ENCODE measurements at regions not wholly inside any gene's neighbourhood (a gene's known extent, or its start where the extent isn't known, plus 50 kb on each side); places are given as distances from the start of the nearest gene placed in this dataset.

DNA sequence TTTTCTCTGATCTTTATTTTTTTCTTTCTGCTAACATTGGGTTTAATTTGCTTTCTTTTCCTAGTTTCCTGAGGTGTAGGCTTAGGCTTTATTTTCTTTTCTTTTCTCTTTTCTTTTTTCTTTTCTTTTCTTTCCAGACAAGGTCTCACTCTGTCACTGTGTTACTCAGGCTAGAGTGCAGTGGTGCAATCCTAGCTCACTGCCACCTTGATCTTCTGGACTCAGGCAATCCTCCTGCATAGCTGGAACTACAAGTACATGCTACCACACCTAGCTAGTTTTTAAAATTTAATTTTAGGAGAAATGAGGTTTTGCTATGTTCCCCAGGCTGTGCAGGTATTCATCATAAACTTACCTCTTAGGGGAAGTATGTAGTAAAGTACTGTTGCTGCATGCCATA is 197.8 kb upstream of the ANKRD50 start:
- no peak overlapping the region for H3K27ac ChIP-seq
- no peaks in the 10 kb centered on the region for H3K4me1 ChIP-seq (replicated peaks in 1 of 2)
- ATAC-seq (replicated peaks in 6 of 8), result no peak
- in situ Hi-C loops (cut with MboI; ENCODE audit: low pct_unique_long_range_greater_than_20kb in 2 of 9, low sequenced_read_pairs in 9 of 9, unreplicated experiment in 9 of 9), result loop anchor here in 1 of 9 experiments (25.0 kb wide), 1 partner anchor 327 kb away; no protein-coding TSS in a partner anchor
- H3K4me3 ChIP-seq, result no peak overlapping the region

DNA sequence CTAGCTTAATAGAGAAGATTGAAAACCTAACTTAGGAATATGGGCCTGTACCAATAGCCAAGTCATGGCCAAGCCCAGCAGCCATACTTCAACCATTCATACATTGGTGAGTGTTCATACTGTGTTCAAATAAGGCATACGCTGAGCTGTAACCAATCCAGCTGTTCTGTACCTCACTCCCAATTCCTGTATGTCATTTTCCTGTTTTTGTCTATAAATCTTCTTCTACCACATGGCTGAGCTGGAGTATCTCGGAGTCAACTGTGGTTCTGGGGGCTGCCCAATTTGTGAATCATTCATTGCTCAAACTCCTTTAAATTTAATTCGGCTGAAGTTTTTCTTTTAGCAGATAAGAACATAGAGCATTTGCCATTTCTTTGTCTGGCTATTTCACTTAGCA is 195.3 kb upstream of the ANKRD50 start:
- ATAC-seq (replicated peaks in 6 of 8), result no peak
- Histone ChIP-seq H3K4me3 (no peak overlapping the region), H3K4me1 (replicated peaks in 1 of 2) (peaks cover 0 to under 1% of the 10 kb centered on the region in 2 donors), H3K27ac (no peak overlapping the region)
- in situ Hi-C loops (cut with MboI; ENCODE audit: low pct_unique_long_range_greater_than_20kb in 2 of 9, low sequenced_read_pairs in 9 of 9, unreplicated experiment in 9 of 9), result loop anchor here in 1 of 9 experiments (25.0 kb wide), 1 partner anchor 329 kb away; no protein-coding TSS in a partner anchor
- WGBS, 10 experiments, result 33 to 100% (median 59%) methylated on average over 1 to 3 of the region's 3 CpGs; no CpG with 5 or more reads in 1 of the 10 experiments

DNA sequence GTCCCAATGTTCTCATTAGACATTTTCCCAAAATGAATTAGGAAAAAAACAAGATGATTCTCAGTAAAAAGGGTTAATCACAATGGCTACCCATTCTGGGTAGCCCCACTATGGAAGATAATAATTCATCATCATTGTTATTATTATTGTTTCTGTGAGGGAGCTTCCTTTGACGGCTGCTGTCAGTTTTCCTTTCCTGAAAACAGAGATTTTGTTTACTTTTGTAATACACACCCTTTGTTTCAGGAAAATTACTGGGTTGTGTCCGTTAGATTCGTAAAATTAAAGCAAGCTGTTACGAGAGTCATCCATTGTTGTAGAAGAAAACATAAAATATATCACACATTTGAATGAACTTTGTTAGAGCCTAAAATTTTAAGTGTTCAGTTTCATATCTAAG is 192.9 kb upstream of the ANKRD50 start:
- in situ Hi-C loops (cut with MboI; ENCODE audit: low pct_unique_long_range_greater_than_20kb in 2 of 9, low sequenced_read_pairs in 9 of 9, unreplicated experiment in 9 of 9), result loop anchor here in 1 of 9 experiments (25.0 kb wide), 1 partner anchor 332 kb away; no protein-coding TSS in a partner anchor
- Histone ChIP-seq H3K4me3 (no peak overlapping the region), H3K4me1 (replicated peaks in 1 of 2) (peaks cover 7 to 18% of the 10 kb centered on the region in 2 donors), H3K27ac (no peak overlapping the region)
- WGBS, 10 experiments, result 24 to 100% (median 85%) methylated on average over 1 to 4 of the region's 4 CpGs
- no peak for ATAC-seq (replicated peaks in 6 of 8)

DNA sequence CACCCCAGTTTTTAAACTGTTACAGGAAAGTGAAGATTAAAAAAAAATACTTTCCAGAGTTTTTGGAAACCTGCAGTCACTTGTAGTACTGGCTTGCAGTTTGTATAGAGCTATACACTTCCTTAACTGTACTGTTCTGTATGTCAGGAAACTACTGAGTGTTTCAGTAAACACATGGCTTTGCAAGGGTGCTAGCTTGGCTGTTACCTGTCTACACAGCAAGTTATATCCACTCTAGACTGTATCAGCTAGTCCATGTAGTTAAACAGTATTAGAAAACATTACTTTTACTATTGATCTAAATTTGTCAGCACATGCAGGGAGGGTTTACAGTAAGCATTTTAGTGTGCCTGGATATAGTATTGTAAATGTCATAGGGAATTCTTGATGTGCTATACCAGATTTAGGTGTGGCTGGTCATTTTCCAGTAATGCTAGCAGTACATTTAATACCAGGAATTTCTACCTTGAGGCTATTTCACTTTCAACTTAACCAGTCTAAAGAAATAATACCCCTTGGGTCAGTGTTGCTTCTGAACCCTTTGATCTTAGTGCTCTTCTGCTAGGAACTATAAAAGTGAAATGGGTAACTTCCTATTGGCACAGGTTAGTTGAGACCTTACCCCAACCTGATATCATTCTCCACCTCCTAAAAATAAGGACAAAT is 192.3 kb upstream of the ANKRD50 start:
- in situ Hi-C loops (cut with MboI; ENCODE audit: low pct_unique_long_range_greater_than_20kb in 2 of 9, low sequenced_read_pairs in 9 of 9, unreplicated experiment in 9 of 9), result loop anchor here in 1 of 9 experiments (25.0 kb wide), 1 partner anchor 332 kb away; no protein-coding TSS in a partner anchor
- Histone ChIP-seq H3K4me1 (replicated peaks in 1 of 2) (peaks cover 7 to 18% of the 10 kb centered on the region in 2 donors), H3K27ac (no peak overlapping the region), H3K4me3 (no peak overlapping the region)
- ATAC-seq (replicated peaks in 6 of 8), result peak in 3 of 8 experiments; percentile 20 to 46 (median 44)

DNA sequence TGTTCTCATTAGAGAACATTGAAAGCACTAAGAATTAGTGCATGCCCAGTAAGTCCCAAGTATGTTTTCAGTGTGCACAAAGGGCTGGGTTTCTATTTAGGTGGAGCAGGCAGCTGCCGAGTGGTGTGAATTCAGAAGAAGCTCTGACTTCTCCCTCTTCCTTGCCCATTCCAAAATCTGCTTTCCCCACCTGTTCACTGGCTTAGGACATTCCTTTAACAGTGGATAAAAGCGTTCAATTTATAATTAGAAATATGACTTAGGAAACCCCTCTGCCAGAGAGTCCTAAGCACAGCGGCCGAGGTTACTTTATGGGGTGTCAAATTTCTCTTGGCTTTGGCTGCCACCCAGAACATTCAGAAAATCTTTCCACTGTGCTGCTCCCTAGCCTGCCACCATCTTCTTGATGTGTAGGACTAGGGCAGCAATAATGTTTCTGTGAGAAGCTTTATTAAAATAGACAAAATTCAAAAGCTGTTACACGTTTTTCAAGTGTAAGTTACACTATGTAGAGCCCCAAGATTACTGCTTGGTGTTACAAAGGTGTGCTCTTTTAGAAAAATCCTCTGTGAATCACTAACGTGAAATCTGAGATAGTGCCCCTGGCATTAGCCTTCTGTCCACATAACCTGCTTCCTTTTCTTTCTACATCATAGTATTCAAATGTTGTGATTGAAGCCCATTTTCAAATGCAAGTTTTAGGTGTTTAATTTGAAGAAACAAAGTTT is 191.6 kb upstream of the ANKRD50 start:
- peak in 4 of 8 experiments; percentile 61 to 93 (median 86) for ATAC-seq (replicated peaks in 6 of 8)
- no peak overlapping the region for H3K4me3 ChIP-seq
- H3K27ac ChIP-seq, result no peak overlapping the region
- 0 to 100% (median 40%) methylated on average over 1 to 5 of the region's 6 CpGs; no CpG with 5 or more reads in 2 of the 10 experiments for WGBS, 10 experiments
- in situ Hi-C loops (cut with MboI; ENCODE audit: low pct_unique_long_range_greater_than_20kb in 2 of 9, low sequenced_read_pairs in 9 of 9, unreplicated experiment in 9 of 9), result loop anchor here in 1 of 9 experiments (25.0 kb wide), 1 partner anchor 333 kb away; no protein-coding TSS in a partner anchor
- H3K4me1 ChIP-seq (replicated peaks in 1 of 2), result peaks cover 7 to 18% of the 10 kb centered on the region in 2 donors

DNA sequence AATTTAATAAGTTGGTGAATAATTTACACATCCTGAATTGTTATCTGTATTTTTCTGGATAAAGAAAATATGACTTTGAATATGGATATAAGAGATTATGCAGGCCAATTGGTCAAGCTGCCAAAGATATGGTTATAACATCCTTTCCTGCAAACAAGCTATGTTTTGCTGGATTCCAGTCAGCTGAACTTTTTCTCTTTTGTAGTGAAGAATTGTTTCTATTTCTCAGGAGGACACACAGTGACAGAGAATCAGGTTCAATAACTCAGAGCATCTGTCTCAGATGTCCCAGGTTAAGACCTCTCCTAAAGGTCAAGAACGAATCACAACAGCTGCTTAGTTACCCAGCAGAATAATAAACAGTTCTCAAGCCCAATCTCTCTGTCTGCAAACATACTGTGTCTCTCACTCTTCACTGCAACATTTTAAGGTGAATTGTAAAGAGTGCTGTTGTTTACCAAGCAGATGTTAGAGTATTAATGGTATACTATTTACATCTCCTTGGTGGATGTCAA is 189.5 kb upstream of the ANKRD50 start:
- H3K27ac ChIP-seq, result no peak overlapping the region
- H3K4me3 ChIP-seq, result no peak overlapping the region
- 36 to 100% (median 45%) methylated on average over 1 of the region's 1 CpG; no CpG with 5 or more reads in 4 of the 10 experiments for WGBS, 10 experiments
- peaks cover 7 to 18% of the 10 kb centered on the region in 2 donors for H3K4me1 ChIP-seq (replicated peaks in 1 of 2)
- in situ Hi-C loops (cut with MboI; ENCODE audit: low pct_unique_long_range_greater_than_20kb in 2 of 9, low sequenced_read_pairs in 9 of 9, unreplicated experiment in 9 of 9), result loop anchor here in 1 of 9 experiments (25.0 kb wide), 1 partner anchor 335 kb away; no protein-coding TSS in a partner anchor
- ATAC-seq (replicated peaks in 6 of 8), result peak in 1 of 8 experiments; percentile 66

DNA sequence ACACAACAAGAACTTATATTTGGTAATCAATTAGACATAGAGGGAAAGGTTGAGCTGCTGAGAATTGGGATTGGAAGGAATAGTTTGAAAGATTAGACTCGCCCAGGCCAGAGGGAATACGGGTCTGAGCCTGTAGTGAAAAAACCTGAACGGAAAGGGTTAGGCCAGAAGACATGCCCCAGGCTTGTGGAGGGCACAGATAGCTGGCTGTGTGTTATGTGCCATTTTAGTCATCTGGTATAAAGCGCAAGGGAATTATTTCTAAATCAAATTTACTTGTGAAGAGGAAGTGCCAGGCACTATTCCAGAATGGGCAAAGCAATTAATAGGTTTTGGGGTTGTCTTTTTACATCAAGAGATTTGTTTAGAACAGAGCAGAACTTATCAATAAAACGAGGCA is 187.5 kb upstream of the ANKRD50 start:
- no peak overlapping the region for H3K27ac ChIP-seq
- no peak for ATAC-seq (replicated peaks in 6 of 8)
- no peak overlapping the region for H3K4me3 ChIP-seq
- 54 to 100% (median 86%) methylated on average over 1 to 5 of the region's 5 CpGs for WGBS, 10 experiments
- in situ Hi-C loops (cut with MboI; ENCODE audit: low pct_unique_long_range_greater_than_20kb in 2 of 9, low sequenced_read_pairs in 9 of 9, unreplicated experiment in 9 of 9), result loop anchor here in 1 of 9 experiments (25.0 kb wide), 1 partner anchor 337 kb away; no protein-coding TSS in a partner anchor
- peaks cover 7 to 18% of the 10 kb centered on the region in 2 donors for H3K4me1 ChIP-seq (replicated peaks in 1 of 2)

DNA sequence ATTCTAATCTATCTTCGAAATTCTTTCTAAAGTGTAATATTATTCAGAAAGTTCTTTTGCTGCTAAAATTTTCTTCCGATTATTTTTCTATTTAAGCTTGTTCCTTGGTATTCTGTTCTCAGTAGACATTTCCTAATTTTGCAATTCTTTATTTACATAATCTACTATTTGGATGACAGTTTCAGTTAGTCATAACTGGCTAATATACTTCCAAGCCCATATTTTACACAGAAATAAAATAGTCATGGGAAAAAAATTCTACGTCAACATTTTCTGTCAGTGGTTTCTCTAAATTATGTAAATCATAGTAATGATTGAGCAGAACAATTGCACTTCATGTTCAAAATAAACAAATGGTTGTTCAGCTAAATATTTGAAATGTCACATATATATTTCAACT is 178.0 kb upstream of the ANKRD50 start:
- H3K4me1 ChIP-seq (replicated peaks in 1 of 2), result no peaks in the 10 kb centered on the region
- no peak overlapping the region for H3K27ac ChIP-seq
- in situ Hi-C loops (cut with MboI; ENCODE audit: low pct_unique_long_range_greater_than_20kb in 2 of 9, low sequenced_read_pairs in 9 of 9, unreplicated experiment in 9 of 9), result no loop called here
- 52 to 97% (median 88%) methylated on average over 2 to 3 of the region's 3 CpGs for WGBS, 10 experiments
- H3K4me3 ChIP-seq, result no peak overlapping the region
- no peak for ATAC-seq (replicated peaks in 6 of 8)

DNA sequence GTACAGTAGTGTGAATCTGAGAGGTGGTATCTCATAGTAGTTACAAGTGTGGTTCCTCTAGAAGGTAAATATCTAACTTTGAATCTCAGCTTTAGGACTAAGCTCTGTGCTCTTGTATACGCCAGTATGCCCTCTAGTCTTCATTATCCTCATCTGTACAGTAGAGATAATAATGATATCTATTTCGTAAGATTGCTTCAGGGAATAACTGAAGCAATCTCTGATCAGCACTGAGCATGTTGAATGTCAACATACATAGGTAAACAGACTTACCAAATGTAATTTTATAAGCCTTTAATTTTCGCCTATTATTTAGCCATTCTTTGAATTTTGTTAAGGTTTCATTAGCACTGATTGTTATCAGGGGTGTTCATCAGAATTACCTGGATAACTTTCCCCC is 175.2 kb upstream of the ANKRD50 start:
- no peak for ATAC-seq (replicated peaks in 6 of 8)
- WGBS, 10 experiments, result 24 to 100% (median 88%) methylated on average over 1 to 3 of the region's 3 CpGs
- in situ Hi-C loops (cut with MboI; ENCODE audit: low pct_unique_long_range_greater_than_20kb in 2 of 9, low sequenced_read_pairs in 9 of 9, unreplicated experiment in 9 of 9), result no loop called here

DNA sequence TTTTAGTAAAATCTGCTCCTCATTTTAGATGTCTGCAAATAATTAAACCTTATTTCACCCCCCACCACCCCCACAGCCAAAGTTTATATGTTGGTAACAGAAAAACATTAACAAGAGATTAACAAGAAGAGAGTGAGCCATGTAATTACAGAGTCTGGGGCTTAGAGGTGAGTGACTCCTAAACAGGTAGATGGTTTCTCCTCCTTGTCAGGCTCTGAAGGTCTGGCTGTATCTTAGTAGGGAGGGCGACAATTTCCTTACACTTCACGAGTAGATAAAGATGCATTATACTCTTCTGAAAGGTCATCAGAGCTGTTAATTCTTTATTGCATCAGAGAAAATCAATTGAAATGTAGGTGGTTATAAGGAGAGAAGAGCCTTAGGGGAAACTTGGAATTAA is 171.8 kb upstream of the ANKRD50 start:
- Histone ChIP-seq H3K27ac (no peak overlapping the region), H3K4me1 (replicated peaks in 1 of 2) (peaks cover 0 to 8% of the 10 kb centered on the region in 2 donors), H3K4me3 (no peak overlapping the region)
- 60 to 100% (median 81%) methylated on average over 1 to 2 of the region's 2 CpGs for WGBS, 10 experiments
- no peak for ATAC-seq (replicated peaks in 6 of 8)
- in situ Hi-C loops (cut with MboI; ENCODE audit: low pct_unique_long_range_greater_than_20kb in 2 of 9, low sequenced_read_pairs in 9 of 9, unreplicated experiment in 9 of 9), result no loop called here

More for the DNA sequence above, 175.2 kb upstream of the ANKRD50 start:
- Histone ChIP-seq H3K4me3 (no peak overlapping the region), H3K4me1 (replicated peaks in 1 of 2) (peaks cover 0 to 8% of the 10 kb centered on the region in 2 donors), H3K27ac (no peak overlapping the region)

DNA sequence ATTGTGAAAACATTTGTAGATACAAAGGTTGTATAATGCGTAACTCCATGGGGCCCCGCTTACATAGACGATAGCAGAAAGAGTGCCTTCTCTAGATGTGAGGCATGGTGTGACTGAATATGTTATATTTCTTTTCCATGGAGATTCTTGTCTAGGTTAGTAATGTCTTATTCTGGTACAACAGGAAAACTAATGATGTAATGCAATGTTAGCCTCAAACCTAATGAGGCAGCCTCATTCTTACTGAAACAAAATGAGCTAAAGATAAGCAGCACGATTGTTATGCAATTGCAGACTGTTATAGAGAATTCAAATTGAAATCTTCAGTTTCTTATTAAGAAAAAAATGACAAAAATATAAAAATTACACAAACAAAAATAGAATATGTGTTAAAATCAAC is 171.1 kb upstream of the ANKRD50 start:
- in situ Hi-C loops (cut with MboI; ENCODE audit: low pct_unique_long_range_greater_than_20kb in 2 of 9, low sequenced_read_pairs in 9 of 9, unreplicated experiment in 9 of 9), result no loop called here
- no peak overlapping the region for H3K27ac ChIP-seq
- ATAC-seq (replicated peaks in 6 of 8), result peak in 5 of 8 experiments; percentile 47 to 96 (median 66)
- 79 to 100% (median 89%) methylated on average over 1 to 4 of the region's 4 CpGs; no CpG with 5 or more reads in 1 of the 10 experiments for WGBS, 10 experiments
- peaks cover 0 to 8% of the 10 kb centered on the region in 2 donors for H3K4me1 ChIP-seq (replicated peaks in 1 of 2)
- H3K4me3 ChIP-seq, result no peak overlapping the region

DNA sequence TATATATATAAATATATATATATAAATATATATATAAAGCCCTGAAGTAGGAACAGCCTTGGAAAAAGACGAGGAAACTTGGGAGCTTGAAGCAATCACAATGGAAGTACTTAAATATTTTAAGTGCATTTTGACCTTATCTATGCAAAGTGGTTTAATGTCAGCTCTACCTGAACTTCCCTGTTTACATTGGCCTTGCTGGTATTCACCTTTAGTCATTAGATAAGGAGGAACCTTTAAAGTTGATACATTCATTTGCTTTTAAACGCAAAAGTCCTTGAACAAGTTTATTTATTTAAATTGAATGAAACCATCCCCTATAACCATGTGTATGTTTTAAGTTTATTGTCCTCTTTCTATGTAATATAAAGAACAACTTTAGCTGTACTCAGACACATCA is 166.7 kb upstream of the ANKRD50 start:
- 90 to 100% (median 94%) methylated on average over 1 to 2 of the region's 2 CpGs; no CpG with 5 or more reads in 2 of the 10 experiments for WGBS, 10 experiments
- no peak overlapping the region for H3K27ac ChIP-seq
- H3K4me1 ChIP-seq (replicated peaks in 1 of 2), result peaks cover 0 to 5% of the 10 kb centered on the region in 2 donors
- H3K4me3 ChIP-seq, result no peak overlapping the region
- no peak for ATAC-seq (replicated peaks in 6 of 8)
- in situ Hi-C loops (cut with MboI; ENCODE audit: low pct_unique_long_range_greater_than_20kb in 2 of 9, low sequenced_read_pairs in 9 of 9, unreplicated experiment in 9 of 9), result no loop called here

DNA sequence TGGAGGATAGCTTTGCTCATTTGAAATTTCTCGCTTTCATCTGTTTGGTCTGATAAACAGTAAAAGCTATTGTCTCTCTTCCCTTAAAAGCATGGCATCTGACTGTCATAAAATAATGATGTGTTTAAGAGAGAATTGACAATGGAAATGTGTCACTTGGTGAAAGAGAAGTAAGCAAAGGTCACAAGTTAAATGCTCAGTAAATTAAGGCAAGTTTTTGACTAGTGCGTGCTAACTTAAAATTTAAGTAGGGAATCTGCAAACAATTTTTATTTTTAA is 161.6 kb upstream of the ANKRD50 start:
- in situ Hi-C loops (cut with MboI; ENCODE audit: low pct_unique_long_range_greater_than_20kb in 2 of 9, low sequenced_read_pairs in 9 of 9, unreplicated experiment in 9 of 9), result no loop called here
- no peak overlapping the region for H3K27ac ChIP-seq
- peaks cover 5 to 6% of the 10 kb centered on the region in 2 donors for H3K4me1 ChIP-seq (replicated peaks in 1 of 2)
- no peak overlapping the region for H3K4me3 ChIP-seq
- 75 to 100% (median 100%) methylated on average over 2 of the region's 2 CpGs for WGBS, 10 experiments
- no peak for ATAC-seq (replicated peaks in 6 of 8)

All from motor neuron (in vitro differentiated cells).